C4-2B (cell line): ENCODE measurements at regions not wholly inside any gene's neighbourhood (a gene's known extent, or its start where the extent isn't known, plus 50 kb on each side); places are given as distances from the start of the nearest gene placed in this dataset.

ENCODE experiments used
- ZFX ChIP-seq: fragments of 450-650 bp; IDR thresholded peaks from 2 replicates; pipeline ENCODE4 v1.6.1; 2017
- TF ChIP-seq, protein P1 (sequence below): fragments of 450-650 bp; conservative IDR thresholded peaks from 2 replicates; pipeline ENCODE4 v1.5.1; 2017; ENCODE audit warnings: mild to moderate bottlenecking

DNA sequence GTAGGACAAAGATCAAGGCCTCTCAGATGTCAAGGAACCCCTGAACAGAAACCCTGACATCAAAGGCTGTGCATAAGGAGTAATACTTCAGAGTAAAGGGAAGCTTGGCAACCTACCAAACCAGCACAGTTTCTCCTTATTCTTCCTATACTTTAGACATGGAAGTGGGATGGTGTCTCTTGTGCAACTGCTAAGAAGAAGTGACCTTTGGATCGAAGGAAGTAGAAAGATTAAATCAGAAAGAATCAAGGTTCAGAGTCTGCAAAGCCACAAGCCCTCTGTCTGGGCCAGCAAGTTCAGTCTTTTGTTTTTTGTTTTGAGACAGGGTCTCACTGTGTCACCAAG, 66.2 kb upstream of the SLC39A10 start:
- TF ChIP-seq ZFX: no peak
- TF ChIP-seq, protein P1, sequence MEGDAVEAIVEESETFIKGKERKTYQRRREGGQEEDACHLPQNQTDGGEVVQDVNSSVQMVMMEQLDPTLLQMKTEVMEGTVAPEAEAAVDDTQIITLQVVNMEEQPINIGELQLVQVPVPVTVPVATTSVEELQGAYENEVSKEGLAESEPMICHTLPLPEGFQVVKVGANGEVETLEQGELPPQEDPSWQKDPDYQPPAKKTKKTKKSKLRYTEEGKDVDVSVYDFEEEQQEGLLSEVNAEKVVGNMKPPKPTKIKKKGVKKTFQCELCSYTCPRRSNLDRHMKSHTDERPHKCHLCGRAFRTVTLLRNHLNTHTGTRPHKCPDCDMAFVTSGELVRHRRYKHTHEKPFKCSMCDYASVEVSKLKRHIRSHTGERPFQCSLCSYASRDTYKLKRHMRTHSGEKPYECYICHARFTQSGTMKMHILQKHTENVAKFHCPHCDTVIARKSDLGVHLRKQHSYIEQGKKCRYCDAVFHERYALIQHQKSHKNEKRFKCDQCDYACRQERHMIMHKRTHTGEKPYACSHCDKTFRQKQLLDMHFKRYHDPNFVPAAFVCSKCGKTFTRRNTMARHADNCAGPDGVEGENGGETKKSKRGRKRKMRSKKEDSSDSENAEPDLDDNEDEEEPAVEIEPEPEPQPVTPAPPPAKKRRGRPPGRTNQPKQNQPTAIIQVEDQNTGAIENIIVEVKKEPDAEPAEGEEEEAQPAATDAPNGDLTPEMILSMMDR: no peak
